GM21737 (cell line): ENCODE measurements at regions not wholly inside any gene's neighbourhood (a gene's known extent, or its start where the extent isn't known, plus 50 kb on each side); places are given as distances from the start of the nearest gene placed in this dataset.

Source experiments
- ATAC-seq: cut with Tn5 transposase; IDR thresholded peaks from one replicate; pipeline ENCODE4 v1.9.1; 2021; ENCODE audit warnings: mild to moderate bottlenecking, moderate library complexity; ENCODE audit not compliant: unreplicated experiment

DNA sequence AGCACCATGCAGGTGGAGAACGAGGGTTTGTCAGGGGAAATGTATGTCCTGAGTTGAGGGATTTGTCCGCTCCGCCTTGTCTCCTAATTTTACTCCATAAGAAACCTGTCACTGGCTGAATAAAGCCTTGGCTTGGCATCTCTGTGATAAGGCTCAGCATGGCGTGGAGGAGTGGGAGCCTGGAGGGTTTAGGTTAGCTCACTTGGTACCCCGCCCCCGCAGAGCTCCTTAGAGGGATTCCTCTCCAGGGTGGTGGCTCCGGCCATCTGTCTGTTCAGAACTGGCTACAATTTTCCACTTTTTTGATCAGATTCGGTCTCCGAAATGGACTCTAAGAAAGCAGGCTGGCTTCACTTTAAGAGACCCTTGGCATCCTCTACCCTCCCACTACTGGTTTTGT is 192.2 kb upstream of the SYNDIG1 start:
- no peak for ATAC-seq

DNA sequence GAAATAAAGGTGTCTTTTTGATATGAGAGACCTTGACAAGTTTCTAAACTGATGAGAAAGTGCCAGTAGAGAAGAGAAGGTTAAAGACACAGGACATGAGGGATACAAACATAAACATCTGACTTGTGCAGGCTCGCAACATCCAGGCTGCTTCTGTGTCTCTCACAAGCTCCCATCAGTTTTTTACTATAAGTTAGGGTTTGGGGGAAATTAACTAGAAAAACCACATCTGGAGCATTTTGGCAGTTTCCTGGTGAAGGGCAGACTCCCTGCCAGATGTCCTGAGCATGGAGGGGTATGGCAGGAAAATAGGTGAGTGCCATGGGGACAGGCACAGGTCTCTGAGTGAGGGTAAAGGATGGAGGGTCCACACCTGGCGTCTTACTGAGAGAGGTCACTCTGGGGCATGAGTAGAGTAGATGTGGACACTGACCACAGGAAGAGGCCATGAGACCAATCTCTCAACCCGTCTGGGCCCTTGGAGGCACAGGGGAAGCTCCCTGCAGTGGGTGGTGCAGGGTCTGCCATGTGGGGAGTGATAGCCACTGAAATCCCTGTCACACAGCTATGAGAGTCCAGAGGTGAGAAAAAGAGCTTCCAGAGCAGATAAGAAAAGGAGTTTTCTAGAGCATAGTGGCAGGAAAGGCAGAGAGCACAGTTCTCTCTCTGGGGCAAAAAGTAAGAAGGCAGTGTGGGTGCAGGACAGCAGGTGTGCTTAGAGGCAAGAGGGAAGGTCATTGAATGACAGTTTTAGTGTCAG is 193.3 kb upstream of the SYNDIG1 start:
- ATAC-seq: no peak

DNA sequence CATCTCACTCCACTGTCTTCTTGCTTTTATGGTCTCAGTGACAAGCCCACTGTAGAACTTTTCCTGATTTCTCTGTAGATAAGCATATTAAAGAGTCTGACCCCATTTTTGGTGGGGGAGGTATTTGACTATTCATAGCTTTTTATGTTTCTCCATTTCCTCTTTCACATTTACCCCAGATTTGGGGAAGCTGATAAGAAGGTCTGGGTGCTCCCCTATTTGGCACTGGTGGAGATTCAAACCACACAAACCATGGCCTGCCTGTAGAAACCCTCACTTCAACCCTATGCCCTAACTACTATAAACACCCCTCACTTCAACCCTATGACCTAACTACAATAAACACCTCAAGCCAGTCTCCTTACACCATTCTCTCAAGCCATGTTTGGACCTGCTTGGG is 196.2 kb upstream of the SYNDIG1 start:
- ATAC-seq: no peak

DNA sequence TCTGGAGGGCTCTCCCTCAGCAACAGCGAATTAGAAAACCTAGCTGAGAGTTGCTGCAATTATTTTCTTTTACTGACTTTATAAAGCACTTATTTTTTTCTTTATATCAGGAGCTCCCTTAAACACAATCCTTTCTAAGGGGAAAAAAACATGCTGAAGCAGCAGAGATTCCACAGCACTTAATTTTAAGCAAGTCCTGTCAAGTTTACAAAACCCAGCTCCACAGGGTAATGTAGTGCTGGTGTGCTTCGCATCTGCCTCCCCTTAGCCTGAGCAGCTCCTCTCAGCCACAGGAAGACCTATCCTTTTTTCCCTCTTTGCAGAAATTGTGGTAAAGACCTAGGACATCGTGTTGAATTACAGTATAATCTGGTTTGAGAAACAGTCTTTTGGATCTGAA is 208.1 kb upstream of the SYNDIG1 start:
- no peak for ATAC-seq

DNA sequence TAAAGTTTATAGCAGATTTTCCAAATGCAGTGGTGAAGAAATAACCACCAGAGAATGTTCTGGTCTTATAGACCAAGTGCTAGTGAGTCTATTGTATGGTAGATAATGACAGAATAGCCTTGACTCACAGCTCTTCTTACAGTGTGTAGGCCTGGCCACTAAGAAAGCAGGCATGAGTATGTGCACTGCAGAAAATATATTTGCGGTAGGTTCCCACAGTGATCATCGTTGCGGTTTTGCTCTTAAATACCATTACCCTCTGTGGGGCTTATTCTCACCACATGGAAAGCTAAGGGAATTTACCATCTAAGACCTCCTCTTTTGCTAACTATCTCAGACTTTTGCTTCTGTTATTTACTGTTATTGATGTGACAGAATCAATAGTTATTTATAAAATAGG is 212.3 kb upstream of the SYNDIG1 start:
- ATAC-seq: no peak

DNA sequence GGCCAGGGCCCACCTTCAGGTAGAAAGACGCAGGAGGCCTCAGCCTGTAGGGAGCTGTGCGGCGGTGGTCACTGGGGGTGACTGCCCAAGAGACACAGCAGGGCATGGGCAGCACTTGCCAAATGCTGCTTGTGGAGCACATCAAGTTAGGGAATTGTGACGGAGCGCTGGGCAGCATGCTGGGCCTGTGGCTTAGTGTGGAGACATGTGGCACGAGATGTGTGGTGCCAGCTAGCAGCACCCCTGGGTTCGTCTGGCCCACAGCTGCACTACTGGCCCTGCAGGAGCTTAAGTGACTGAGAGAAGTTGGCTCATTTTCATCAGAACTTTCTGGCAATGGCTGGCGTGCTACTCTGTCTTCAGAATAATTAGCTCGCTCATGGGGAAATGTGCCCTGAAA is 213.1 kb upstream of the SYNDIG1 start:
- ATAC-seq: no peak

DNA sequence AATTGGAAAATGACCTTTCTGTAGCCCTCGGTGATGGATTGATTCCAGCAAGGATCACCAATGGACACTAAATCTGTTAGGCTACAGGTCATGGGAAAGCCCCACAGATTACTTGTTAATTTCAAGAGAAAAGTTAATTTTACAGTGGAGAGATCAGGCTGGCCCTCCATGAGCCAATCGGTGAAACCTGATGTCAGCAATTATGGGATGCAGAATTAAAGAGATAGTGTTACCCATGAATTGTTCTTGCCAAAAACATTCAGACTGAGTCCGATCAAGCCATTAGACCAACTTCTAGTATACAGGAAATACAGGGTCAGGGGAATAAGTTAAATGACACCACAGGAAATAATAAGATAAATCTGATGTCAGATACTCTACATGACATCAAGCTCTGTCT is 214.9 kb upstream of the SYNDIG1 start:
- ATAC-seq: no peak

DNA sequence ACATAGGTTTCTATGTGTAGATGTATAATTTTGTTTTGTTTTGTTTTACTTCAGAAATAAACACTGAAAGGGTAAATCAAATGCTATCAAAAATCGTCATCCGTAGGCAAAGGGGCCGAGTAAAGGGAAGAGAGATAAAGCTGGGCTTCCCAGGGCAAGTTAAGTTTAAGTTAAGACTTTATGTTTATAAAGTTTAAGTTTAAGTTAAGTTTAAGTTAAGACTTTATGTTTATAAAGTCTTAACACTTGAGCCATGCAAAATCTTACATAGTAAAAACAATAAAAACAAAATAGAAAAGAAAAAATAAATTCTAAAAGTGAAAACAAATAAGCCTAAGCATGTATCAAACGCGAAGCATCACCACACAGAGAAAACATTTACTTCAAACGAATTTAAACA is 216.1 kb upstream of the SYNDIG1 start:
- ATAC-seq: no peak

DNA sequence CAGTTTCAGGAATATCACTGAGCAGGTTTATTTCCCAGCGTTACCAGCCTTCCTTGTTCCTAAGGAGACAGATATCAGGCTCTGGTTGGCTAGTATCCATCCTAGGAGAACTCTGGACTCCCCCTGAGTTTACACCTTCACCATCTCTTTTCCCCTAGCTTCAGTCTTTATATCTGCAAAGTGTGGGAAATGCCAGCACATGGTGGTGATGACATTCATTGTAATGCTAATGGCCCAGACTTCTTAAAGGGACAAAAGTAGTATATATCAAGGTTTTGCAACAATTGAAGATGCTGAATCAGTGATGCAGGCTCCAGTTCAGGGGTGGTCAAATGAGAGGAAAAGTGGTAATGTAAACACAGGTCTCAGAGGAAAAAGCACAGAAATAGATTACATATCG is 224.3 kb upstream of the SYNDIG1 start:
- no peak for ATAC-seq

DNA sequence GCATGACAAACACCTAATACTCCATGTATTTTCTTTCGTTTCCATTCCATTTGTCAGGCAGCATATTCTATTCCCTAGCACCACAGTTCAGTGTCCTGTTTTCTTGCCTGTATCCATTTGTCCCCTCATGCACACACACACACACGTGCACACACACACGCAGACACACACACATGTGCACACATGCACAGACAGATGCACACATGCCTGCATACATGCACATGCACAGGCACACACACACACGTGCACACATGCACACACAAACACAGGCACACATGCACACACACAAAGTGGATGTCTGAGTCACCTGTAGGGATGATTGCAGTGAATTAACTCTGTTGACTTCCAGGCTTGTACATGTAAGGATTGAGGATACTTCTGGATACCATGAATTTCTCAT is 226.7 kb upstream of the SYNDIG1 start:
- ATAC-seq: no peak

DNA sequence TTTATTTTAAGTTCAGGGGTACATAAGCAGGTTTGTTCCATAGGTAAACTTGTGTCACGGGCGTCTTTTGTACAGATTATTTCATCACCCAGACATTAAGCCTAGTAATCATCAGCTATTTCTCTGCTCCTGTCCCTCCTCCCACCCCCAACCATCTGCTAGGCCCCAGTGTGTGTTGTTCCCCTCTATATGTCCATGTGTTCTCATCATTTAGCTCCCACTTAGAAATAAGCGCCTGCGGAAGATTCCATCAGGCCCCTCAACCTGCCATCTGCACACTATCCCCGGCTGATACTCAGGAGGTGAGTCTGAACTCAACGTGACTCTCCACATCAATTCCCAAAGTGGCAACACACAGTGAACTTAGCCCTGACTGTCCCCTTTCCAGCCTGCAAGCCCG is 228.0 kb upstream of the SYNDIG1 start:
- ATAC-seq: no peak

DNA sequence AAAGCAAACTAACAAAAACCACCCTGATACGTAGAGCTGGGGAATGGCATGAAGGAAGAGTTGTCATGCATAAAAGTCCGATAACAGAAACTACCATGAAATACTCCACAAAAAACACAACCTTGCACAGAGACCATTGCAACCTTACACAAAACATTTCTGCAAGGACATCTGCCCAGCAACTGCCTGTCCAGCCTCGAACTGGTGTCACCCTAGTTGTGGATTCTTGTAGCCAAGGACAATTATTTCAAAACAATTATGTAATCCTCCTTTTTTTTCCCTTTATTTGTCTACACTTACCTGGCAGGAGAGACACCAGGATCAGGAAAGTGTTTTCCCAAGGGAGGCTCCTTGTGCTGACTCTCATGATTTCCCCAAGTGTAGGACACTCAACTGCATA is 232.5 kb upstream of the SYNDIG1 start:
- ATAC-seq: no peak

DNA sequence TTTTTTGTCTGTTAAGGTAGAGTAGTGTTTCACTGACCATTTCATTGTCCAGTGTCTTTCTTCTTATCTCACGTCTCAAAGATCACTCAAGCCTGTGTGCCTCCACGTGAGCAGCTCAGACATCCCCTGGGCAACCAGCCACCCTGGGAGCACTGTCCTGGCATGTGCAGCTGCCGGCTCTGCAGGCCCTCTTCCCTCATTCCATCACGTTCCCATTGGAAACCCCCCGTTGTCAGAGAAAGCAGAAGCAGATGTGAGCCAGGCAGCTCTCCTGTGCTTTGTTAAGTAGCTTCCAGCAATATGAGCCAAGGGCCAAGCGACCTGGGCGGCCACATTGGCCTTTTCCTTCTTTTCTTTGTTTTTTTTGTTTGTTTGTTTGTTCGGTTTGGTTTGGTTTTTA is 233.2 kb upstream of the SYNDIG1 start:
- no peak for ATAC-seq

DNA sequence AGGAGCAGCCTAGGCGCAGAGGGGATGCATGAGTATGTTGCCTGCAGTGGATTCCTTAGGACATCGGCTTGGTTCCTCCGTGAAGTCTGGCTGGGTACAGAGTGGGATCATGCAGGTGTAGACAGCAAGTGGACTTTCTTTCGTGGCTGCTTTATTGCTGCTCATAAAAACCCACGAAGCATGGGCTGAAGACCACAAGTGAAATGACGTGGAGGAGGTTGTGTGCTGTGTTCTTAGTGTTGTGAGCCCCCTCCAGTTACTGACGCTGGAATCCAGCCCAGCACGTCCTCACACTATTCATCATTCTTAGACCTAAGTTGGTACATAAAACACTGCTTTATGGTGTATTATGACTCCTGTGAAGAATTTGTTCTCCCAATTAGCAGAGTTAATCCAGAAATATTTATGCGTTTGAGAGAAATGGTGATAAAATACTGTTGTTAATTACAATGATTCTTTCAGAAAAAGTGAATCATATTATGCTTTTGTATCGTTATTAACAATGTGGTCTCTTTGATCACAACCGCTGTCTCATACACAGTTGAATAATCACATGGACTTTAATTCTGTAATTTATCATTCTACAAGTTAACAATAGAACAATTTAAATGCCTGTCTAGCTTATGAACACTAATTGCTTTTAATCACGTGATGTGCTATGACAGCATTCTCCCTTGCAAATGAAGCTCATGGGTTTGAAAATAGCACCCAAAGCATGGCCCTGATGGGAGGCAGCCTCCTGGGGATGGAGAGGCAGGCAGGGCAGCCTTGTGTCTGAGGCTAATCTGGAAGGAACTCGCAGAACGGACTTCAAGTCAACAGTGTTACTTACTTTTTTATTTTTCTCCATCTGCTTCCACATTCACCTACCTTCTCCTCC is 233.9 kb upstream of the SYNDIG1 start:
- ATAC-seq: no peak

DNA sequence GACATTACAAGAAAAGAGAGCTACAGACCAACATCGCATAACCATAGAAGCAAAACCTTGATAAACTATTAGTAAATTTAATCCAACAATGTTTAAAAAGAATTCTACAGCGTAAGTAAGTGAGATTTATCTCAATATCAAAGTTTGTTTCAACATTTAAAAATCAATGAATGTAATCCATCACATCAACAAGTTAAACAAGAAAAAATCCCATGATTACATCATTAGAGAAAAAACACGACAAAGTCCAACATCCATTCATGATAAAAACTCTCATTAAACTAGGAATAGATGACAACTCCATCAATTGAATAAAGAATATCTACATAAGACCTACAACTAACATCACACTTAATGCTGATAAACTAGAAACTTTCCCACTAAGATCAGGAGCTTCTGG is 239.0 kb upstream of the GGTLC1 start:
- no peak for ATAC-seq

DNA sequence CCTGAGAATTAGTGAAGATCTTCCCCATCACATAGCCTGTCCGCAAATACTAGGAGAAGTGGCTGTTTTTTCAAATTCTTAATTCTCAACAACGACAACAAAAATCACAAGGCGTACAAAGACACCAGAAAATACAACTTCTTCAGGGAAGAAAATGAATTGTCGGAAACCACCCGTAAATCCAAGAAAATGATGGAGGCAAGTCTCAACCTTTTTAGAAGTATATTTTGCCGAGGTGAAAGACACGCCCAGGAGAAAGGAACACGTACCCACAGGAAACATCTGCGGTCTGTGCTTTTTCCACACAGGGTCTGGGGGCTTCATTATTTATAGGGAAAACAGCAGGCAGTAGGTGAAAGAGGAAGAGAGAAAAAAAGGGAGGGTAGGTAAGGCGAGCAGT is 223.9 kb upstream of the GGTLC1 start:
- ATAC-seq: no peak

DNA sequence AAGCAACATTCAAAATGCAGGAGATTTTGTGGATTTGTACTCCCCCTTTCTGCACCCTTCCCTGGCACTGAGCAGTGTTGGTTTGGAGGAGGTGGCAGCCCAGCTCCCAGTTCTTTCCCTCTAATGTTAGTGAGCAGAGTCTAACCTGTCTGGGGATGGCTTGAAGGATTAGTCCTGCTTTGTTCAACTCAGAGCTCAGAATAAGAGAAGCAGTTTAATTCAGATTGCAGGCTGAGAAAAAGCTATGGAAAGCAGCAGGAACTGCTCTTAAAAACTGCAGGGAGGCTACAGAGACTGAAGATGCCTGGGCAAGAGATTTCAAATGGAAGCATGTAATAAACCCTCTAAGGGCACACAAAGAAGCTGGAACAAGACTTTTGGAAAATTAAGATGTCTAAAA is 223.4 kb upstream of the GGTLC1 start:
- ATAC-seq: no peak

DNA sequence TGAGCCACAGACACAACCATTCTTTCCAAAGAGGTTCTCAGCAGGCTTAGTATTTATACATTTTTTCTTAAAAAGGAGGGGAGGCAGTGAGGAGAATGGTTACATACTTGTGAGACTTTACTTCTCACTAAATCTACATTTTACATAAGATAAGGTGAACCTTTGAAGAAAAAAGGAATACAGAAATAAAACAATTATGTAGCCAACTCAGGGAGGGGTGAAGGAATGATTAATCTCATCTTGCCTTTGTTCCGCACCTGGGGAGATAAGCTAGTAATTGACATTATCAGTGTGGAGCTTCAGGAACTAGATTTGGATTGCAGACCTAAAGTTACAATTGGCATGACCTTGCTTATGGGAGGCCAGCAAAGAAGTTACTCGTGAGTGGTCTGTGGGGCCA is 221.8 kb upstream of the GGTLC1 start:
- no peak for ATAC-seq

DNA sequence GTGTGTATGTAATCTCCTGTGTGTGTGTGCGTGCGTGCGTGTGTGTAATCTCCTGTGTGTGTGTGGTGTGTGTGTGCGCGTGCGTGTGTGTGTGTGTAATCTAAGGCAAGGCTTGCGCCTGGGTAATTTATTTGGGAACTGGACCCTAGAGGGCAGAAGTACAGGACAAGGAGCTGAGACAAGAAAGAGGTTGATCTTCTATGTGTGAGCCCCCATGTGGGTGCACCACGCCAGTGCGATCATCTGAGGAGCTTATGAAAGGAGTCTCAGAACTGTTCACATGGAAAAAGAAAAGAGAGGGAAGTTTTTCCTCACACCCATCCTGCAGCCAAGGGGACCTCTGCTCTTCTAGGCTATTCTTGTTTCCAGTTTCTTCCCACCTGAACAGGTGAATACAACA is 220.1 kb upstream of the GGTLC1 start:
- ATAC-seq: no peak

DNA sequence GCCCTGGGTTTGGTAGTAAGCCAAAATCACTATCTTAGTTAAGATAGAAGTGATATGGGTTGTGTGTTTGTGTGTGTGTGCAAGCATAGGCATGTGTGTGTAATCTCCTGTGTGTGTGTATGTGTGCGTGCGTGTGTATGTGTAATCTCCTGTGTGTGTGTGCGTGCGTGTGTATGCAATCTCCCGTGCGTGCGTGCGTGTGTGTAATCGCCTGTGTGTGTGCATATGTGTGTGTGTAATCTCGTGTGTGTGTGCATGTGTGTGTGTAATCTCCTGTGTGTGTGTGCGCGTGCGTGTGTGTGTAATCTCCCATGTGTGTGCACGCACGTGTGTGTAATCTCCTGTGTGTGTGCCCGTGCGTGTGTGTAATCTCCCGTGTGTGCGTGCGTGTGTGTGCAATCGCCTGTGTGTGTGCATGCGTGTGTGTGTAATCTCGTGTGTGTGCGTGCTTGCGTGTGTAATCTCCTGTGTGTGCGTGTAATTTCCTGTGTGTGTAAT is 219.3 kb upstream of the GGTLC1 start:
- no peak for ATAC-seq

DNA sequence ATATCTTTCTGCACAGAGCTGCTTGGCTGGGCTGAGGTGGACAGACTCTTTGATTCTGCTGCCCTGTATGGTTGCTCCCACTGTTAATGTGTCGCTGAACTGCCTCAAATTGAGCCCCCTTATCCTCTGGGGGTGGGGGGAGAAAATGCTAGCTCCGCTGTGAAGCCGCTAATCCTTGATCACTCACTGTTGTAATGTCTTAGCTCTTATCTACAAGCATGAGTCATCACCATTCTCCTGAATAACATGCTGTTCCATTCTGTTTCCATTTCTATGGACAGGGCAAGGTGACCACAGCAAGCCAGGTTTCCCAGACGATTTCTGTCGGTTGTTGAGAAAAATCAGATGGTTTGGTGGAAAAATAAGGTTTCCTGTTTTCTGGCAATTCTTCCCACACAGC is 218.4 kb upstream of the GGTLC1 start:
- no peak for ATAC-seq

DNA sequence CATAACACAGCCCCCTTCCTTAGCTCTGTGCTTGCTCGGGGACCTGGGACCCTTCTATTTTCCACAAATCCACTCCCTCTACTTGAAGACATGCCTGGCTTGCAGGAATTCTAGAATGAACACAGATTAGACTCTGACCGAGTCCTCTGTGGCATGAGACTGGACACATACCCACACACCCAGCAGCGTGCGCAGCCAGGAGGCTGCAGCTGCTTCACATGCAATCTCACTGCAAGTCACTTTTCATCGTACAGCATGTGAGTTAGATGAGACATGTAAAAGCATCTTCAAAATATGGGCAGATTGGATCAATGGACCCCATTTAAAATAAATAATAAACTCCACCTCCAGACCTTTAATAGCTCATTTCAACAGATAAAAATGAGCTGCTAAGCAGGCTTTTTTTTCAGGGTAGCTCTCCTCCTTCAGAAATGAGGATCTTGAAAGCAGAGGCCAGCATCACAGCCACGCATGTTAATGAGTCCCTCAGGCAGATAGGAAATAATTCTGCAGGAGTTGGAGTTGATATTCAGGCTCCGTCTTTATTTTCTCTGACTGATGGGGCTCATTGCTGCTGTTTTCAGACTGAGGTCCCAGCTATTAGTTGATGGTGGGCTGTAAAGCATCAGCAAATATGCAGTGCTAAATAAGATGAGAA is 215.1 kb upstream of the GGTLC1 start:
- ATAC-seq: no peak
